Liver (tissue), 7 donors: ENCODE measurements at regions not wholly inside any gene's neighbourhood (a gene's known extent, or its start where the extent isn't known, plus 50 kb on each side); places are given as distances from the start of the nearest gene placed in this dataset.

ENCODE experiments used
- DNase-seq: peaks from one replicate; pipeline ENCODE4 v3.0.0-alpha.2; 2017; ENCODE audit warnings: low spot score
- H3K27ac ChIP-seq, 2 donors: one replicate each; pipeline ENCODE4 v1.7.0; 2013; ENCODE audit warnings: inconsistent platforms in 2 of 2, low read length in 2 of 2, control low read depth in 1 of 2, low read depth in 1 of 2, mild to moderate bottlenecking in 1 of 2
- H3K27me3 ChIP-seq, 4 donors: one replicate each; pipeline versions ENCODE4 v1.6.1 to v1.7.0; 2013; ENCODE audit warnings: low read length in 3 of 4, inconsistent platforms in 1 of 4, mild to moderate bottlenecking in 1 of 4, moderate library complexity in 1 of 4; ENCODE audit not compliant: control insufficient read depth in 4 of 4, insufficient read depth in 4 of 4
- H3K36me3 ChIP-seq, 4 donors: one replicate each; pipeline versions ENCODE4 v1.6.1 to v1.7.0; 2013; ENCODE audit warnings: low read length in 3 of 4, mild to moderate bottlenecking in 3 of 4, low read depth in 1 of 4, moderate library complexity in 1 of 4; ENCODE audit not compliant: control insufficient read depth in 4 of 4, insufficient read depth in 3 of 4
- H3K4me1 ChIP-seq, 4 donors: one replicate each; pipeline versions ENCODE4 v1.6.1 to v1.7.0; 2013; ENCODE audit warnings: low read length in 3 of 4, mild to moderate bottlenecking in 3 of 4, moderate library complexity in 1 of 4; ENCODE audit not compliant: control insufficient read depth in 4 of 4, insufficient read depth in 4 of 4
- H3K4me3 ChIP-seq, 3 donors: one replicate each; pipeline versions ENCODE4 v1.6.1 to v1.7.0; 2013; ENCODE audit warnings: low read length in 3 of 3, control low read depth in 1 of 3, low read depth in 1 of 3, mild to moderate bottlenecking in 1 of 3
- H3K9ac ChIP-seq, 2 donors: one replicate each; pipeline ENCODE4 v1.7.0; 2013; ENCODE audit warnings: low read length in 2 of 2, mild to moderate bottlenecking in 2 of 2, moderate library complexity in 2 of 2, control low read depth in 1 of 2, low read depth in 1 of 2
- H3K9me3 ChIP-seq, 4 donors: one replicate each; pipeline versions ENCODE4 v1.6.1 to v1.7.0; 2013; ENCODE audit warnings: low read length in 3 of 4; ENCODE audit not compliant: control insufficient read depth in 4 of 4
- ATF3 ChIP-seq: IDR thresholded peaks from 2 replicates; pipeline ENCODE4 v1.6.1; 2016; ENCODE audit warnings: antibody characterized with exemption
- FOXA2 ChIP-seq: IDR thresholded peaks from 2 replicates; pipeline ENCODE4 v1.6.1; 2016; ENCODE audit warnings: antibody characterized with exemption
- HNF4A ChIP-seq, 2 donors: conservative IDR thresholded peaks; 2 replicates each; pipeline ENCODE4 v1.6.1; 2016; ENCODE audit warnings: antibody characterized with exemption in 2 of 2, mild to moderate bottlenecking in 2 of 2
- HNF4G ChIP-seq: IDR thresholded peaks from 2 replicates; pipeline ENCODE4 v1.6.1; 2016; ENCODE audit warnings: antibody characterized with exemption
- MAX ChIP-seq: IDR thresholded peaks from 2 replicates; pipeline ENCODE4 v1.6.1; 2016; ENCODE audit warnings: antibody characterized with exemption
- NR2F2 ChIP-seq: IDR thresholded peaks from 2 replicates; pipeline ENCODE4 v1.6.1; 2016; ENCODE audit warnings: antibody characterized with exemption
- RAD21 ChIP-seq, 2 donors: IDR thresholded peaks; 2 replicates each; pipeline ENCODE4 v1.6.1; 2016; ENCODE audit warnings: antibody characterized with exemption in 2 of 2, mild to moderate bottlenecking in 2 of 2
- REST ChIP-seq: IDR thresholded peaks from 2 replicates; pipeline ENCODE4 v1.6.1; 2016; ENCODE audit warnings: antibody characterized with exemption, mild to moderate bottlenecking
- SP1 ChIP-seq: IDR thresholded peaks from 2 replicates; pipeline ENCODE4 v1.6.1; 2018; ENCODE audit warnings: antibody characterized with exemption, mild to moderate bottlenecking
- YY1 ChIP-seq: IDR thresholded peaks from 2 replicates; pipeline ENCODE4 v1.6.1; 2016; ENCODE audit warnings: antibody characterized with exemption, mild to moderate bottlenecking
- ZBTB33 ChIP-seq: IDR thresholded peaks from 2 replicates; pipeline ENCODE4 v1.6.1; 2016; ENCODE audit warnings: antibody characterized with exemption
- WGBS: extraction: QIAGEN DNeasy Blood & Tissue Kit; methylation state at CpG from one replicate; pipeline ENCODE4 v1.1.7; 2013; 5-methylcytosine and 5-hydroxymethylcytosine counted together
- donor health status: healthy.
- donor health status: healthy.
- donor health status: healthy.
- donor health status: healthy.

- DNase-seq: no peak
- H3K4me1 ChIP-seq: no peaks in the 10 kb centered on the region
- no peak for TF ChIP-seq ATF3
- peaks cover 0 to 1% (median 0%) of the 10 kb centered on the region in 4 donors for H3K9me3 ChIP-seq
- no peak overlapping the region for H3K9ac ChIP-seq
- H3K27ac ChIP-seq: no peak overlapping the region
- no peaks in the 10 kb centered on the region for H3K36me3 ChIP-seq
- H3K4me3 ChIP-seq: no peak overlapping the region
- WGBS: 90% methylated on average over 1 of the region's 1 CpG
- peaks cover 0 to 6% (median 0%) of the 10 kb centered on the region in 4 donors for H3K27me3 ChIP-seq
Observed at GRCh38 chrX:128650326-128650725, 598.1 kb upstream of the ACTRT1 start.

GRCh38 chrX:128634754-128635153, 582.6 kb upstream of the ACTRT1 start:
- Histone ChIP-seq H3K27me3 (no peaks in the 10 kb centered on the region), H3K4me3 (no peak overlapping the region), H3K9me3 (no peaks in the 10 kb centered on the region), H3K4me1 (no peaks in the 10 kb centered on the region), H3K36me3 (no peaks in the 10 kb centered on the region), H3K27ac (no peak overlapping the region), H3K9ac (no peak overlapping the region)
- TF ChIP-seq RAD21 (IDR thresholded peaks at IDR 0.05): no peak
- WGBS: 34% methylated on average over 1 of the region's 1 CpG
- no peak for DNase-seq

- Histone ChIP-seq H3K9ac (no peak overlapping the region), H3K27me3 (no peaks in the 10 kb centered on the region), H3K9me3 (no peaks in the 10 kb centered on the region), H3K27ac (no peak overlapping the region), H3K4me3 (no peak overlapping the region), H3K4me1 (no peaks in the 10 kb centered on the region), H3K36me3 (no peaks in the 10 kb centered on the region)
- DNase-seq: no peak
- TF ChIP-seq NR2F2 (no peak), MAX (no peak), YY1 (no peak), SP1 (no peak)
- WGBS: 100% methylated on average over 1 of the region's 1 CpG
Observed at GRCh38 chrX:128623361-128623760, 571.2 kb upstream of the ACTRT1 start.

- no peaks in the 10 kb centered on the region for H3K4me1 ChIP-seq
- no peaks in the 10 kb centered on the region for H3K36me3 ChIP-seq
- WGBS: 97% methylated on average over 2 of the region's 2 CpGs
- DNase-seq: no peak
- no peak overlapping the region for H3K9ac ChIP-seq
- no peaks in the 10 kb centered on the region for H3K9me3 ChIP-seq
- H3K27ac ChIP-seq: no peak overlapping the region
- TF ChIP-seq FOXA2: no peak
- TF ChIP-seq REST: no peak
- no peak for TF ChIP-seq HNF4A (conservative IDR thresholded peaks at IDR 0.05)
- TF ChIP-seq ZBTB33: no peak
- no peak for TF ChIP-seq HNF4G
- no peak overlapping the region for H3K4me3 ChIP-seq
- H3K27me3 ChIP-seq: no peaks in the 10 kb centered on the region
Observed at GRCh38 chrX:128622296-128622695, 570.1 kb upstream of the ACTRT1 start.
